GM19468 (cell line): ENCODE measurements at regions not wholly inside any gene's neighbourhood (a gene's known extent, or its start where the extent isn't known, plus 50 kb on each side); places are given as distances from the start of the nearest gene placed in this dataset.

ENCODE experiments used
- ATAC-seq: cut with Tn5 transposase; IDR thresholded peaks from one replicate; pipeline ENCODE4 v1.9.1; 2021; ENCODE audit warnings: mild to moderate bottlenecking, moderate library complexity, moderate number of reproducible peaks; ENCODE audit not compliant: unreplicated experiment; ENCODE audit errors: extremely low read depth

GRCh38 chr9:78775696-78776295 is 478.9 kb downstream of the PSAT1 start:
- ATAC-seq, result no peak

- ATAC-seq, result no peak
Observed at GRCh38 chr9:78777747-78778146, 480.8 kb downstream of the PSAT1 start.

GRCh38 chr9:78778318-78778717 is 481.4 kb downstream of the PSAT1 start:
- no peak for ATAC-seq

GRCh38 chr9:78778861-78779374 is 482.0 kb downstream of the PSAT1 start:
- ATAC-seq, result no peak

GRCh38 chr9:78781681-78782080 is 484.8 kb downstream of the PSAT1 start:
- no peak for ATAC-seq

- no peak for ATAC-seq
Observed at GRCh38 chr9:78782234-78782633, 485.3 kb downstream of the PSAT1 start.

GRCh38 chr9:78782858-78783257 is 485.9 kb downstream of the PSAT1 start:
- ATAC-seq, result no peak

- ATAC-seq, result no peak
Observed at GRCh38 chr9:78783743-78784142, 486.8 kb downstream of the PSAT1 start.

GRCh38 chr9:78786794-78787193 is 489.9 kb downstream of the PSAT1 start:
- no peak for ATAC-seq

GRCh38 chr9:78788101-78788500 is 491.2 kb downstream of the PSAT1 start:
- no peak for ATAC-seq

- no peak for ATAC-seq
Observed at GRCh38 chr9:78791779-78792178, 494.9 kb downstream of the PSAT1 start.

- no peak for ATAC-seq
Observed at GRCh38 chr9:78792745-78793144, 495.8 kb downstream of the PSAT1 start.

GRCh38 chr9:78805771-78806170 is 508.8 kb downstream of the PSAT1 start:
- no peak for ATAC-seq

- ATAC-seq, result no peak
Observed at GRCh38 chr9:78806492-78807160, 509.7 kb downstream of the PSAT1 start.

GRCh38 chr9:78807286-78807685 is 510.4 kb downstream of the PSAT1 start:
- no peak for ATAC-seq

GRCh38 chr9:78808048-78808447 is 511.1 kb downstream of the PSAT1 start:
- no peak for ATAC-seq

GRCh38 chr9:78811622-78812276 is 514.8 kb downstream of the PSAT1 start:
- no peak for ATAC-seq

GRCh38 chr9:78812665-78813064 is 515.7 kb downstream of the PSAT1 start:
- no peak for ATAC-seq

GRCh38 chr9:78813602-78814180 is 516.8 kb downstream of the PSAT1 start:
- ATAC-seq, result no peak

GRCh38 chr9:78821126-78821822 is 524.3 kb downstream of the PSAT1 start:
- no peak for ATAC-seq
